ENCODE measurements at regions not wholly inside any gene's neighbourhood (a gene's known extent, or its start where the extent isn't known, plus 50 kb on each side); places are given as distances from the start of the nearest gene placed in this dataset.

GRCh38 chr12:59839514-59839913 is 243.7 kb downstream of the SLC16A7 start:
- DNase-seq (ENCODE audit: low spot score), result no peak

GRCh38 chr12:59843260-59843843 is 247.5 kb downstream of the SLC16A7 start:
- no peak for DNase-seq (ENCODE audit: low spot score)

DNA sequence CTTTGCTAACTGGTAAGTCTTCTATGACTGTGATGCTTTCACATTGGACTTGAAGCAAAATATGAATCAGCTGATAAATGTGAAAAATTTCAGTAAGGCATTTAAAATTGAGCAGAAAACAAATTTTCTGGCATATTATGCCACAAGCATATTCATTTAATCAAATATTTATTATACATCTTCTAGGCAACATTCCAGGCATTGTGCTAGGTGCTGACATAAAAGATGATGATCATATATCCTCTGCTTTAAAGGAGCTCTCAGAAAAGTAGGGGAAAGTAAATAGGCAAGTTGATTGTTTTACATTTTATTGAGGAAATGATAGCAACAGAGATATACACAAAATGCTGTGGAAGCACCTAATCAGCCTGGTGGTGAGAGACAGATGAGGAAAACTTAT is 248.9 kb downstream of the SLC16A7 start:
- DNase-seq (ENCODE audit: low spot score), result no peak

- DNase-seq (ENCODE audit: low spot score), result no peak
Observed at GRCh38 chr12:59845293-59845692, 249.5 kb downstream of the SLC16A7 start.

DNA sequence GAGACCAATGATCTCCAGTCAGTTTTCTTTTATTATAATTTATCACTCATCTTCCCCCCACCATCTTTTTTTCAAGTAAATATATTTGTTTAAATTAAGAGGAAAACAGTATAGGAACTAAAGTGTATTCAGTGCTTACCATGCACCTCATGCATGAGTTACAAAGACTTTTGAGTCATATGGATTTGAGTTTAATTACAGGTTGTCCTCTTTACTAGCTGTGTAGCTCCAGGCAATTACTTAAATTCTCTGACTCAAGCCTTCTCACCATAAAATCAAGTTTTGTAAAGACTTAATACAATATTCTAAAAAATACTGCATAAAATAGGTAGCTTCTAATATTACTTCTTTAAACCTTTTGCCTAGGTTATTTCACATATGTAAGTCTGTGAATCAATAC is 251.3 kb downstream of the SLC16A7 start:
- DNase-seq (ENCODE audit: low spot score), result no peak

DNA sequence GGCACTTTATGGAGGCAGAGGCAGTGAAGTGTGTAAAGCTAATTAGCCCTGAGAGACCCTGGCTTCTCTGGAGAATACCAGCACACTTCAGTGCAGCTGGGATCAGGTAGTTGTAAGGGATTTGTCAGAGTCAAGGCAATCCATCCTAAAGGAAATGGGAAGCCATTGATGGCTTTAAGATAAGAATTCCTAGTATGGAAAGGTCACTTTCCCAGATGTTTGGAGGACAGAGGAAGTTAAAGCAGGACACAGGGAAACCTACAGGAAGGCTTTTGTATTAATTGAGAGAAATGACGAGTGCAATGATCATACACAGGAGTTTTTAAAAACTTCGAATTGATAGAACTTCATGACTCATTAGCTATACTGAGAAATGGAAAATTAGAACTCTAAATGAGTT is 254.4 kb downstream of the SLC16A7 start:
- no peak for DNase-seq (ENCODE audit: low spot score)

DNA sequence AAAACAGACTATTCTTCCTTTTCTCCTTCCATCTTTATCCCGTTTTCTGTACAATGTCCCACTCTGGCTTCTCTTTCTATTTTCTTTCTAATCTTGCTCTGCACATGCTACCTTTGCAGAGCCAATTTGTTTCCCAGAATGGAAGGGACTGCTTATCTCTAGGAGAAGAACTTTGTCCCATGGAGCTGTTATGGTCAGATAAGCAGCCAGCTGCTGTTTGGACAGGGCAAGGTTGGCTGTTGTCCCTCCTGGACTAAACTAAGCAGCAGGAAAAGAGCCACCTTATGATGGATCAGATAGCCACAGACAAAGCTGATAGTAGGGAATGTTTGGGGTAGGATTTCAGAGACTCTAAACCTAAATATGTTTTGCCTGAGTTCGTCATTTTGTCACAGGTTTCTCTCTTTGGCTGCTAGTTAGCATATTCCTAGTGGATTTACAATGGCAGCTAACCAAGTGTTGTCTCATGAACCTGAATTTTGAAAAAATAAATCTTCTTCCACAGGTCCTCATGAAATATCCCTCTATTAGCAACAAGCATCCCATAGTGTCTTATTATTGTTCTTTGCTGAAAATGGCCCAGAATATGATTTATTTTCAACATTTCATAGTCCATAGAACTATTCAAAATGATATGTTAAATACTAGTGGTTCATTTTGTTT is 262.8 kb downstream of the SLC16A7 start:
- DNase-seq (ENCODE audit: low spot score), result no peak

- DNase-seq (ENCODE audit: low spot score), result no peak
Observed at GRCh38 chr12:59859171-59859510, 263.3 kb downstream of the SLC16A7 start.

- DNase-seq (ENCODE audit: low spot score), result no peak
Observed at GRCh38 chr12:59861635-59862034, 265.8 kb downstream of the SLC16A7 start.

- DNase-seq (ENCODE audit: low spot score), result no peak
Observed at GRCh38 chr12:59867055-59867454, 271.2 kb downstream of the SLC16A7 start.

DNA sequence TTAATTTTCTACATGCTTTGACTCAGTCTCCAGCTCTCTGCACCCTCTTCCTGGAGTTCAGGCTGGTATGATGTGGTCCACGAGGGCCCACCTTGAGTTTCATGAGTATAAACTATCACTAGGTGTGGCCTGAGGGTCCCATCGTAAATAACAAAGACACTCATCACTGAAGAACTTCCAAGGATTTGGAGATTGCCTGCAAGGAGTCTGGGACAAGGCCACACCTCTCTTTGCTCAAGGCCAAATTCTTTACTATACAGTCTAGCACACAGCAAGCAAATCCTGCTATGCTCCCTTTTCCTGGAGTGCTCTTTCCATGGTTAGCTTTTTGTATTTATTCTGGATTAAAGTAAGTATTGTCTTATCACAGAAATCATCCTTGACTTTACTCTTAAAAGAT is 271.9 kb downstream of the SLC16A7 start:
- no peak for DNase-seq (ENCODE audit: low spot score)

- DNase-seq (ENCODE audit: low spot score), result no peak
Observed at GRCh38 chr12:59871779-59872178, 275.9 kb downstream of the SLC16A7 start.

DNA sequence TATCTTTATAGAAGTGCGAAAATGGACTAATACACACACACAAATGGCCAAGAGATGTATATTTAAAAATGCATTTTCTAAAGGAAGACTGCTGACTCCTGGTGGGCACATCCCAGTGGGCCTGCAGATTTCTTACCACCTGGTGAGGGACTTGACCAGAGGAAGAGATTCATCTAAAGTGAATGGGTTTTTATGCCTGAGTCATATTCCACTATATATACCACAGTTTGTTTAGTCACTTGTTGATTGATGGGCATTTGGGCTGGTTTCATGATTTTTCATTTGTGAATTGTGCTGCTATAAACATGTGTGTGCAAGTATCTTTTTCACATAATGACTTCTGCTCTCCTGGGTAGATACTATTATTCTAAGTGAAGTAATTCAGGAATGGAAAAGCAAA is 277.3 kb downstream of the SLC16A7 start:
- no peak for DNase-seq (ENCODE audit: low spot score)

DNA sequence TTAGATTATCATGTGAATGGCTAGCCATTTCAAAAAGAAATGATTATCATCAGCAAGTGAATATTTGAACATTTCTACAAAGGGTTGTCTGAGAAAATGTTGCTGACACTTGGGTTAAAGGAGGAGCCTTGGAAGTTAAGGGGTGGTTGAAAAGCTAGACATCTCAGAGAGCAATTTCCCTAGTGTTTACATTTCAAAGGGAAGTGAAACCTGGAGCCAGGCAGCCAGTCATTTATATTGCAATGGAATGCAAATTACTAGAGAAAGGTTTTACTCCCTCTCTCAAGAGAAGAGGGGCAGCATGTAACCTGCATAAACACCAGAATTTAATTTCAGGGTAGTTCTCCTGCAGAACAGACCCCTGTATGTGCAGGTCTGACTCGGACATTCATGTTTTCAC is 279.0 kb downstream of the SLC16A7 start:
- DNase-seq (ENCODE audit: low spot score), result no peak

DNA sequence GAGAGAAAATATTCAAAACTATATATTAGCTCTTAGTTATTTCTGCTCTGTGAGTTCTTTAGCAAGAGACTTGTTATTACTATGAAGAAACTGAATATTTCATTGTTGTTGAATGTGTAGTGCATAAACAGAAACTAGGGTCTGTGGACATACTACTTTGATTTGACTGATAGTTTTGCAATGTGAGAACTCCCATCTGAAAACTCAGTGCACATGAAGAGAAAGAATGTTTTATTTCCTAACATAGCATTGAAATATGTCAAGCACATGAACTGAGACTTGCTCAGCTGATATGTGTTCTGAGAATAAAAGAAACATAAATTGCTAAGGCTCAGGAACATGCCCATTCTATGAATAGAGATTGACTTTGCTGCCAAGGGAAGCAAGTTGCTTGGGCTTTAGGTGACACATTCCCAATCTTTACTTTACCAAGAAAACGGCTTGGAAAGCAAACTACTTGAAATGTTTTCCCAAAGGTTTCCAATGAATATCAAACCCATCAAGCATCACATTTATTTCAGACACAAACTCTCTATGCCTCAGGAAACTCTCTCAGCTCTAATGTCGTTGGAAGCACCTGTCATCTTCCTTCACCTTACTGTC is 290.4 kb downstream of the SLC16A7 start:
- DNase-seq (ENCODE audit: low spot score), result no peak

DNA sequence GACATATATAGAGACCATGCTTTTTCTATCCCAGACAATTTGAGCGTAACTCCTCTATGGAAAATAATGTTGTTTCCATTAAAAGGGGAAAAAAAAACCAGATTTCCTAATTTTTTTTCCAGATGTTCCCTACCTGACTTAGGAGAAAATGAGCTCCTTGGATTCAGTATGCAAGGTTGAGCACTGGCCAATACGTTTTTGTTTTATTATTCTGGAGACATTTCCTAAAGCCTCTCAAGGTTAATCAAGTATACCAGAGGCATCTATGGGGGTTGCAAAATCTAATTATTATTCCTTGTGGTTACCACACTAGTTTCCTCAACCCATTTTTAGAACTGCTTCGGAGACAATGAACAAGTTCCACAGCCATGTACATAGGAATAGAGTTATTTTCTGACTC is 291.3 kb downstream of the SLC16A7 start:
- no peak for DNase-seq (ENCODE audit: low spot score)

- no peak for DNase-seq (ENCODE audit: low spot score)
Observed at GRCh38 chr12:59890896-59891579, 295.2 kb downstream of the SLC16A7 start.

DNA sequence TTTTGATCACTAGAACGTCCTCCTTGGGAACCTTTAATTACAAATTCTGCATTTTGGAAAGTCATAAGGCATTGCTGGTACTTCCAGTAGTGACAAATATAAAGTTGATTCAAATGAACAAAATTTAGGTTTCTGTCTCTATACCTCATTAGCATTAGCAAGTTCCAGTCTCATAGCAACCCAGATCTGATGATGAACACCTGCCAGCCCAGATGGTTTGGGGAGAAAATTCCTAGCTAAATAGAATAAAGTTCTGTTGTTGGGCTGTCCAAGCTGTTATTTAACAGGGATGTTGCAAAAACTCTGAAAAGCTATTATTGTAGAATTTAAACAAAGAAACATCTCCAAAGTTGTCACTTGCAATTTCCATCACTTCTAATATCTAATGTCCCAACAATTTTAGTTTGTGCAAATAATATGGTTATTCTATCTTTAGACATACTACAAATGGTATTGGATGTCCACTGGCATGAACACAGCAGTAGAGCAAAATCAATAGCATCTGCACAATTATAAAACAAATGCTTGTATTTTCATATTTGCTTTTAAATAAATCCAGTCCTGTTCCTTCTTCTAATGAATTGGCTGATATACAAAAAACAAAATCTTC is 299.4 kb downstream of the SLC16A7 start:
- no peak for DNase-seq (ENCODE audit: low spot score)

GRCh38 chr12:59904874-59905521 is 309.2 kb downstream of the SLC16A7 start:
- no peak for DNase-seq (ENCODE audit: low spot score)

- DNase-seq (ENCODE audit: low spot score), result no peak
Observed at GRCh38 chr12:59911516-59911915, 315.7 kb downstream of the SLC16A7 start.

GRCh38 chr12:59916988-59917387 is 321.2 kb downstream of the SLC16A7 start:
- DNase-seq (ENCODE audit: low spot score), result no peak

- no peak for DNase-seq (ENCODE audit: low spot score)
Observed at GRCh38 chr12:59927032-59927431, 331.2 kb downstream of the SLC16A7 start.
